HCT116 (cell line): ENCODE measurements at regions not wholly inside any gene's neighbourhood (a gene's known extent, or its start where the extent isn't known, plus 50 kb on each side); places are given as distances from the start of the nearest gene placed in this dataset.

Experiments used
- ATAC-seq: fragments of 200-7000 bp; cut with Tn5 transposase; 2 replicates; pipeline ENCODE4 v1.9.1; 2020; ENCODE audit warnings: mild to moderate bottlenecking, moderate library complexity
- BruUV-seq: library from RNA; stranded (reverse); fragments of 400-500 nt; replicated peaks from 2 replicates; lab custom pipeline; 2021; lab: Mats Ljungman, UMichigan
- CTCF ChIA-PET: fragments of 300-600 bp; sonication (Branson Sonifier 250); formaldehyde crosslinking; loops from one replicate; lab custom pipeline; 2021; ENCODE audit warnings: antibody characterized with exemption; lab: Charles Lee
- POLR2A ChIA-PET: fragments of 300-600, 350-600 bp; sonication (Branson Sonifier 250); formaldehyde crosslinking; loops from one replicate; lab custom pipeline; 2021; ENCODE audit warnings: antibody characterized with exemption; lab: Charles Lee
- RAD21 ChIA-PET, 2 experiments: fragments of 300-600 bp; sonication (Branson Sonifier 250); formaldehyde crosslinking; loops; one replicate each; lab custom pipeline; 2023; ENCODE audit warnings: low total read pairs in 2 of 2; ENCODE audit not compliant: uncharacterized antibody in 2 of 2, unreplicated experiment in 2 of 2, low non-redundant PET in 1 of 2; lab: Charles Lee
- DNase-seq: peaks from one replicate; pipeline ENCODE4 v3.0.0-alpha.2; 2010; ENCODE audit warnings: low read depth, low spot score
- H2AFZ ChIP-seq: fragments of 200-600 bp; shearing (Covaris generic), sonication (generic); 2 replicates; pipeline ENCODE4 v1.6.1; 2017; ENCODE audit warnings: low read depth, mixed run types, mixed read lengths, antibody characterized with exemption, low read length; ENCODE audit not compliant: poor library complexity, severe bottlenecking
- H3K27ac ChIP-seq: 2 replicates; pipeline ENCODE4 v1.5.1; 2012; ENCODE audit warnings: low read depth, low read length
- H3K27me3 ChIP-seq: fragments of 200-600 bp; sonication (generic); 2 replicates; pipeline ENCODE4 v1.6.1; 2016; ENCODE audit warnings: mixed run types, low read length, mixed read lengths; ENCODE audit not compliant: insufficient read depth
- H3K36me3 ChIP-seq, 2 experiments: fragments of 200-500 bp in 1 of 2; fragments of 200-600 bp in 1 of 2; sonication (Bioruptor generic) in 1 of 2; sonication (generic) in 1 of 2; 2 replicates each; pipeline versions ENCODE4 v1.5.1 to v1.6.1; 2014 to 2016; ENCODE audit warnings: low read length in 2 of 2, inconsistent platforms in 1 of 2, mixed read lengths in 1 of 2, mixed run types in 1 of 2; ENCODE audit not compliant: insufficient read depth in 2 of 2, control insufficient read depth in 1 of 2
- H3K4me1 ChIP-seq, 2 experiments: fragments of 200-600 bp in 1 of 2; sonication (generic) in 1 of 2; 2 replicates each; pipeline versions ENCODE4 v1.5.1 to v1.6.1; 2012 to 2017; ENCODE audit warnings: low read length in 2 of 2, inconsistent platforms in 1 of 2, mild to moderate bottlenecking in 1 of 2, mixed read lengths in 1 of 2, mixed run types in 1 of 2, moderate library complexity in 1 of 2; ENCODE audit not compliant: insufficient read depth in 2 of 2, control insufficient read depth in 1 of 2
- H3K4me2 ChIP-seq: fragments of 200-600 bp; sonication (generic); 2 replicates; pipeline ENCODE4 v1.6.1; 2017; ENCODE audit warnings: mixed run types, low read length, mixed read lengths
- H3K4me3 ChIP-seq, 2 experiments: fragments of 200-600 bp in 1 of 2; sonication (generic) in 1 of 2; replicated peaks in 1 of 2; 2 replicates each; pipeline ENCODE4 v1.5.1; 2011 to 2016; ENCODE audit warnings: low read length in 2 of 2, control low read depth in 1 of 2, low read depth in 1 of 2, mild to moderate bottlenecking in 1 of 2, mixed read lengths in 1 of 2, mixed run types in 1 of 2
- H3K79me2 ChIP-seq: fragments of 200-600 bp; sonication (generic); 2 replicates; pipeline ENCODE4 v1.6.1; 2017; ENCODE audit warnings: mild to moderate bottlenecking, mixed run types, low read length, moderate library complexity, mixed read lengths; ENCODE audit not compliant: insufficient read depth
- H3K9ac ChIP-seq: fragments of 200-600 bp; sonication (generic); 2 replicates; pipeline ENCODE4 v1.6.1; 2016; ENCODE audit warnings: low read length, mixed read lengths
- H3K9me2 ChIP-seq: fragments of 200-600 bp; sonication (generic), shearing (Covaris generic); 2 replicates; pipeline ENCODE4 v1.6.1; 2017; ENCODE audit warnings: mixed run types, mild to moderate bottlenecking, moderate library complexity; ENCODE audit not compliant: insufficient read depth
- H3K9me3 ChIP-seq, 2 experiments: fragments of 200-500 bp in 1 of 2; fragments of 200-600 bp in 1 of 2; sonication (Bioruptor generic) in 1 of 2; sonication (generic) in 1 of 2; 2 replicates each; pipeline ENCODE4 v1.6.1; 2014 to 2017; ENCODE audit warnings: low read length in 2 of 2, mixed read lengths in 2 of 2, inconsistent platforms in 1 of 2, low read depth in 1 of 2, mild to moderate bottlenecking in 1 of 2, mixed run types in 1 of 2, moderate library complexity in 1 of 2; ENCODE audit not compliant: control insufficient read depth in 1 of 2, insufficient read depth in 1 of 2
- H4K20me1 ChIP-seq: fragments of 200-600 bp; sonication (generic), shearing (Covaris generic); 2 replicates; pipeline ENCODE4 v1.6.1; 2017; ENCODE audit warnings: mixed run types, mild to moderate bottlenecking, moderate library complexity; ENCODE audit not compliant: insufficient read depth
- CEBPB ChIP-seq: IDR thresholded peaks from 2 replicates; pipeline ENCODE4 v1.6.1; 2012; ENCODE audit warnings: low read depth
- EZH2phosphoT487 ChIP-seq: fragments of 200-600 bp; IDR thresholded peaks from 2 replicates; pipeline ENCODE4 v1.6.1; 2018; ENCODE audit warnings: antibody characterized with exemption, borderline replicate concordance
- FOSL1 ChIP-seq: IDR thresholded peaks from 2 replicates; pipeline ENCODE4 v1.6.1; 2012; ENCODE audit warnings: low read depth
- ZNF274 ChIP-seq: fragments of 200-500 bp; sonication (Bioruptor generic); IDR thresholded peaks from 2 replicates; pipeline ENCODE4 v1.6.1; 2014; ENCODE audit warnings: mild to moderate bottlenecking, low read depth, low read length, inconsistent platforms
- intact Hi-C: fragments of 100-400 bp; cut with micrococcal nuclease; formaldehyde crosslinking; loops from 2 replicates; pipeline ENCODE4 v1.10.0; 2022
- TF ChIP-seq, protein P1 (sequence below): IDR thresholded peaks from 2 replicates; pipeline ENCODE4 v1.6.1; 2012
- TF ChIP-seq, protein P2 (sequence below): IDR thresholded peaks from 2 replicates; pipeline ENCODE4 v1.6.1; 2011; ENCODE audit warnings: mild to moderate bottlenecking, low read length, moderate library complexity; ENCODE audit not compliant: insufficient replicate concordance; ENCODE audit errors: extremely low read depth

DNA sequence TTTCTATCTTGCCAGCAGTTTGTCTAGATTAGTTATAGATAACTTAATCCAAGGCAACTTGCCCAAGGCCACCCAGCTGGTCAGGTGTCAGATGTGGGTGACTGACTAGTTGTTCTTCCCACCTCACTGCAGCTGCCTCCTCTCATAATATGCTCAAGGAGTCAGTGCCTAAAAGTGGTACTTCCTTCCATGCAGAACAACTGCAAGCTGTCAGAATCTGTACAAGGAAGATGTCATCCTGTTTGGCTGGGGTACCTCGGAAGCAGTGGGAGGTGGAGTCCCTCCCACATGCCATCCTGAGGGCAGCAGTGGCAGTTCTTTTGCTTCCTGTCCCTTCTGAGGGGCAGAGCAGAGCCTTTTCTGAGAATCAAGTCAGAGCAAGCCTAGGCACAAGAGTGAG is 193.2 kb upstream of the RFC3 start:
- Histone ChIP-seq H4K20me1 (no peaks in the 10 kb centered on the region), H3K9ac (no peak overlapping the region), H3K79me2 (no peaks in the 10 kb centered on the region), H3K36me3 (no peaks in the 10 kb centered on the region), H3K9me3 (no peaks in the 10 kb centered on the region), H2AFZ (no peak overlapping the region), H3K4me1 (no peaks in the 10 kb centered on the region), H3K4me3 (no peak overlapping the region), H3K4me2 (no peak overlapping the region), H3K9me2 (no peaks in the 10 kb centered on the region), H3K27ac (no peak overlapping the region), H3K27me3 (no peaks in the 10 kb centered on the region)
- DNase-seq, result no peak
- no peak for TF ChIP-seq FOSL1
- no peak for TF ChIP-seq ZNF274
- TF ChIP-seq, protein P1, sequence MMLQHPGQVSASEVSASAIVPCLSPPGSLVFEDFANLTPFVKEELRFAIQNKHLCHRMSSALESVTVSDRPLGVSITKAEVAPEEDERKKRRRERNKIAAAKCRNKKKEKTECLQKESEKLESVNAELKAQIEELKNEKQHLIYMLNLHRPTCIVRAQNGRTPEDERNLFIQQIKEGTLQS, result no peak
- no peak for TF ChIP-seq EZH2phosphoT487
- BruUV-seq, result no TSS peak
- ChIA-PET RAD21 (interaction anchor here in 1 of 2 experiments (0.6 kb wide), 1 partner anchor 1931 kb away, joined by 3 read pairs; no protein-coding TSS in a partner anchor), POLR2A (no interaction called here), CTCF (no interaction called here)
- intact Hi-C loops, result no loop called here
- ATAC-seq, result no peak

DNA sequence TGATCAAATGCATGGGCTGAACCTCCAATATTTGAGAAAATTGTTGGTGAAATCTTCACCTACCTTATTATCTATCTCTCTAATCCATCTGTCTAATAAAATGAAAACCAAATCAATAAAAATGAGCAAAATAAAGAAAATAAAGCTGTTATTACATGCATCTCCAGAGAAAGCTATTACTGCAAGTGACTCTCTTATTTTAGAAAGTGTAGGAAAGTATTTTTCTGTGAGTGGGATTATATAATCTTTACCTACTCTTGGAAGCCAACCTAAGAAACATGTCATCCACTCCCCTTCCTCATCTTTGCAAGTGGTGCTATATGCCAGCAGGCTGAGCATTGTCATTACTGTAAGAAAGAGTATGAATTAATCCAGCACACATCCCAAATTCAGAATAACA is 191.5 kb upstream of the RFC3 start:
- Histone ChIP-seq H4K20me1 (no peaks in the 10 kb centered on the region), H3K27me3 (no peaks in the 10 kb centered on the region), H3K79me2 (no peaks in the 10 kb centered on the region), H3K4me3 (no peak overlapping the region), H3K4me1 (no peaks in the 10 kb centered on the region), H3K9ac (no peak overlapping the region), H3K4me2 (no peak overlapping the region), H3K9me3 (no peaks in the 10 kb centered on the region), H3K36me3 (no peaks in the 10 kb centered on the region), H2AFZ (no peak overlapping the region), H3K9me2 (no peaks in the 10 kb centered on the region), H3K27ac (no peak overlapping the region)
- no TSS peak for BruUV-seq
- TF ChIP-seq CEBPB (no peak), ZNF274 (no peak)
- TF ChIP-seq, protein P2, sequence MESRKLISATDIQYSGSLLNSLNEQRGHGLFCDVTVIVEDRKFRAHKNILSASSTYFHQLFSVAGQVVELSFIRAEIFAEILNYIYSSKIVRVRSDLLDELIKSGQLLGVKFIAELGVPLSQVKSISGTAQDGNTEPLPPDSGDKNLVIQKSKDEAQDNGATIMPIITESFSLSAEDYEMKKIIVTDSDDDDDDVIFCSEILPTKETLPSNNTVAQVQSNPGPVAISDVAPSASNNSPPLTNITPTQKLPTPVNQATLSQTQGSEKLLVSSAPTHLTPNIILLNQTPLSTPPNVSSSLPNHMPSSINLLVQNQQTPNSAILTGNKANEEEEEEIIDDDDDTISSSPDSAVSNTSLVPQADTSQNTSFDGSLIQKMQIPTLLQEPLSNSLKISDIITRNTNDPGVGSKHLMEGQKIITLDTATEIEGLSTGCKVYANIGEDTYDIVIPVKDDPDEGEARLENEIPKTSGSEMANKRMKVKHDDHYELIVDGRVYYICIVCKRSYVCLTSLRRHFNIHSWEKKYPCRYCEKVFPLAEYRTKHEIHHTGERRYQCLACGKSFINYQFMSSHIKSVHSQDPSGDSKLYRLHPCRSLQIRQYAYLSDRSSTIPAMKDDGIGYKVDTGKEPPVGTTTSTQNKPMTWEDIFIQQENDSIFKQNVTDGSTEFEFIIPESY, result no peak
- ChIA-PET RAD21 (no interaction called here), CTCF (no interaction called here), POLR2A (no interaction called here)
- intact Hi-C loops, result no loop called here
- DNase-seq, result no peak
- ATAC-seq, result no peak
